HG03354 (cell line): ENCODE measurements at regions not wholly inside any gene's neighbourhood (a gene's known extent, or its start where the extent isn't known, plus 50 kb on each side); places are given as distances from the start of the nearest gene placed in this dataset.

Source experiments
- ATAC-seq: cut with Tn5 transposase; IDR thresholded peaks from one replicate; pipeline ENCODE4 v1.9.1; 2021; ENCODE audit warnings: mild to moderate bottlenecking; ENCODE audit not compliant: unreplicated experiment, poor library complexity, severe bottlenecking

DNA sequence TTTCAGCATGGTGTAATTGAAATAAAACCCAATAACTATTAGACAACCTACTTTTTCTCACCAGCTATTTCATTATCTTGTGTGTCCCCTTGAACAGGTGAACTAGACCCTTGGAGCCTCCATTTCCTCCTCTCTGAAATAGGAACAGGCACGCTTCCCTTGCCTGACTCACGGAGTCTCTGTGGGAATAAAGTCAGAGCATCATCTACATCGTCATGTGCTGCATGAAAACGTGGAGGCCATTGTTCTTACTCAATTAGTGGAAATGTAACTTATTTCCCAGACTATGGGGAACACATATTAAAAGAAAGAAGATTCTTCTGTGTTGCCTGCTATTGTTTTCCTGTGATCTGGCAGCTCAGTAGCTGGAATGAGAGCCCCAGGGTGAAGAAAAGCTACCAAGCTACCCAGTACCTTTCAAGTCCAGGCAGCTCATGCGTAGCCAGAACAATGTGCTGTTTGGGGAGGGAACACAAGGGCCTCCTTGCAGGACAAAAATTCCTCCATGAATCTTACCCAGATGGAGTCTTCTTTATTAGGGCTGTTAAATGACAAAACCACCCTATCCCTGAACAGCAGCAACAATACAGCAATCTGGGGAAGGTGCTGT lies 59.8 kb downstream of the SOX11 start:
- ATAC-seq, result no peak

DNA sequence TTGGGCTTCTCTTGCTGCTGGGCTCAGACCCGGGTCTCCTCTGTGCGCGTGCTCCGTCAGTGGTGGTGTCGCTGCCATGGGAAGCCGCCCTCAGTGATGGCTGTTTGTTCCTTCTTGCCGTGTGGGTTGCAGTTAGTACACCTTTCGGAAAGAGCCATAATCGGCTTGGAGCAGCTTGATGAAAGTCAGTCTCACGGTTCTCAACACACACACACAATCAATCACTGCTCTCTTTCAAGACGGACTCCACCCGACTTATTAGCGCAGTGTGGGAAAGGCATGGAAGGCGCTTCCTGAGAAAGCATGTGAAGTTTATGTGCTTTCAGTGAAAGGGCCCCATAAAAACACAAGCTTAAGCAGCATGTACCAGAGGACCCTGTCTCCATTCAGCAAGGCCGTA lies 64.1 kb downstream of the SOX11 start:
- no peak for ATAC-seq

DNA sequence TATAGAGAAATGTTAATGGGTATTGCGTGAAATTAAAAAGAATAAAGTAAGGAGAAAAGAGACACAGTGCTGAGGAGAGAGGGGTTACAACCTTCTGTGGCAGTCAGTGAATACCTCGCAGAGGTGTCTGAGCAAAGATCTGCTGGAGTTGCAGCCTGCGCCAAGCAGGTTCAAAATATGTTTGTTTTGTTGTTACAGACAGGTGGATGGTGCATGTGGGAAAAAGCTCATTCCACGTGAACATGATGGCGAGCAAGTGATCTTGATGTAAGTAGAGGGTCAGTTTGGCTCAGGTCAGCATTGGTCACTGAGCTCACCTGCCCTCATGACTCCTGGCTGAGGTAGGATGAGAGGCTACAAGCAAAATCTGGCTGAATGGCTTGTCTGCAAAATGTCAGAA lies 66.2 kb downstream of the SOX11 start:
- ATAC-seq, result no peak

DNA sequence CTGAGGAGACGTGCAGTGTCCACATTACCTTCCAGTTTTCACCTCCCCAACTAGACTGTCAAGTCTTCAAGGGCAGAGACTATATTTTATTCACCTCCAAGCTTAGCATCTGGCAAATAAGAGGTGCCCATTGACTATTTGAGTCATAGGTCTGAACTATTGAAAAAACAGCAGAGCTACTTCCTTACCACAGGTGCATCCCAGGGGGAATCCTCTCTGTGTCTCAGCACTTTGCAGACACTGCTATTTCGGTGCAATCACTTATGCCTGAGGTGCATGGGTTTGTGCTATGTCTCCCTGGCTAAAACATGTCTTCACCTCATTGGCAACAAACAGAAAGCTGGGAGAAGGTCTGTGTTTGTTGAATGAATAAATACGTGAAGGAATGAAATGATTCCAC lies 67.8 kb downstream of the SOX11 start:
- ATAC-seq, result no peak

DNA sequence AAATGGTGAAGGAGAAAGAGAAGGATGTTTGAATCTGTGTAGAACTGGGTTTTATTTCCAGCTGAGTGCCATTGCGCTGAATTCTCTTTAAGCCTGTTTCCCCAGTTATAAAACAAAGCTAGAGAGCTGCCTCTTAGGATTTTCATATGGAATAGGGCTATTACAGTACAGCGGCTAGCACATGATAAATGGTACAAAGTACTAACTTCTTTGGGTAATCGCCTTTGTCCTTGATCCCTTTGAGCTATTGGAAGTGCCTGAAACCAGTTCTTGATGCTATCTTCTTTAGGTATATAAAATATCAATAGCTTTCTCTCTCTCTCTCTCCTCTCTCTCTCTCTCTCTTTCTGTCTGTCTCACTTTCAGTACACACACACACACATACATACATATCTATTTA lies 71.3 kb downstream of the SOX11 start:
- ATAC-seq, result no peak

DNA sequence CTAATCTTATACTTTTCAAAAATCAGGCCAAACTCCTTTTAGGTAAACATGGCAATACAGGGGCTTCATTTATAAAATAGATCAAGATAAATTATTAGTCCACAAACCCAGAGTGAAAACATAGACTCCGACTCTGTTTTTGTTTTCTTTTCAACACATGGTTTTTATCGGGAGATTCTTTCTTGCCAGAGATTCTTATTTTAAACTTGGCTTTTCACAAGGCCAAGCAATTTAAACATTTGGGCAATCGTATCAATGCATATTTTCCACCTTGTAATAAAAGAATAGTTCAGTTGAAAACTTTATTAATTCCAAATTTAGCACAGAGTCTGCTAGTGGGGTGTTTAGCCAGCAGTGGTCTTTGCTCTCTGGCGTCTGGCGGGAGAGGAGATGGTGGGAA lies 71.9 kb downstream of the SOX11 start:
- ATAC-seq, result no peak

DNA sequence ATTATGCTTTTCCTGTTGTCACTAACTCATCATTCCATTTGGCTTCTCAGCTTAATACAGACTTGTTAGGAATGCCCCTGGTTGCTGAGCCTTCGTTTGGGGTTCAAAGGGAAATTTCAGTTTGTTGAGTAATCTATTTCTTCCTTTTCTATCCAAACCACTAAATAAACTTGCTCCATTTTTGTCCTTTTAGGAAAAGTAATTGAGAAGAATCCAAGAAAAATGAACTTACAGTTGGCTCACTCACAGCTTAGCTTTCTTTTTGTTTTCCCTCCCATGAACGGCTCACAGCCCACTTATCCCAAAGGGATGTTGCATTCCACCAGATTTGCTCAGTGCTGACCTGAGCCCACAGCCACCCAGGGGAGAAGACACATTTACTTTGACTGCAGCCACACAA lies 73.9 kb downstream of the SOX11 start:
- no peak for ATAC-seq

DNA sequence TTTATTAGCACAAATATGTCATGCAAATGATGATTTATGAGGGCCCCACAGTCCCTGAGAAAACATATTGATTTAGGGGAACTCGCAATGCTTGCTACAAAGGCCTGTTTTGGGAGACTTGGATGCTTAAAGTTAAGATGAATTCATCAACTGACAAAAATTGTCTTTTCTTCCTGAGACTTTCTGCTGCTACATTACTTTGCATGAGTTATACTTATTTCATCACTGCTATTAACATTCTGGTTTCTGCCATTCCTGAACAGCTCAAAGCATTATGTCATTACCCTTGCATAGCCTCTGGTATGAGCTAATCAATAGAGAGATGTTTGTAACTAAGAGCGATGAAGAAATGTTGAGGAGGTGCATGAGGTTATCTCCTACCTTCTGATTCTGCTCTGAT lies 74.4 kb downstream of the SOX11 start:
- ATAC-seq, result no peak

DNA sequence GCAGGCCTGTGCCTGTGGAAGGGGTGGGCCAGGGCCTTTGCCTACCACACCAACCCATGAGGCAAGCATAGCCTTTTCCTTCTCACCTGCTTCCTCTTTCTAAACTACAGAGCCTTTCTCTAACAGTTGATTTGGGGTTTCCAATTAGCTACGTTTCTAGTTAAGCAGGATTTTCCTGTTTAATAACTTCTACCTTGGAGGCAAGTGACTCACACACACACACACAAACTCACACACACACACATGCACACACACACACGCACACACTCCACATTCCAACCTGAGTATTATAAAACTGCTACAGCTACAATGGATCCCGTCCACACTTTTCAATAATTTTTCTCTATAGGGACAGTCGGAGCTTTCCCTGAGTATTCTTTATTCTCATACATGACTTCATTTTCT lies 84.9 kb downstream of the SOX11 start:
- no peak for ATAC-seq

DNA sequence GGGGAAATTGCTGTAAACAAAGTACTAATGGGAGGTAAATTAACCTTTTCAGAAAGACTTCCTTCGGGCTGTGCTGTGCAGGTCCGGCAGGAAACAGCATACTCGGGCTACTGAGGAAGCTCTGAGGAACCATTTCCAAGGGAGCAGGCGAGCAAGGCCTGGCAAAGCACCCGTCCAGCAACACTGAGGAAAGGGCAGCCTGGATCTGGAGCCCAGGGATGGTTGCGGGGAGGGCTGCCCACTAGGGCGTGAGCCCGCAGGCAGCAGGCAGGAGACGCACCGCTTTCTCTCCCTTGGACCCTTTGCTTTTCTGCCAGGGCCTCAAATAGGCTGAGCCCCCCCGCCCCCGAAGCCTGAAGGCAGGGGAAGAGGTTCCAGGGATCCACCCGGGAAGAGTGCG lies 89.5 kb downstream of the SOX11 start:
- no peak for ATAC-seq

DNA sequence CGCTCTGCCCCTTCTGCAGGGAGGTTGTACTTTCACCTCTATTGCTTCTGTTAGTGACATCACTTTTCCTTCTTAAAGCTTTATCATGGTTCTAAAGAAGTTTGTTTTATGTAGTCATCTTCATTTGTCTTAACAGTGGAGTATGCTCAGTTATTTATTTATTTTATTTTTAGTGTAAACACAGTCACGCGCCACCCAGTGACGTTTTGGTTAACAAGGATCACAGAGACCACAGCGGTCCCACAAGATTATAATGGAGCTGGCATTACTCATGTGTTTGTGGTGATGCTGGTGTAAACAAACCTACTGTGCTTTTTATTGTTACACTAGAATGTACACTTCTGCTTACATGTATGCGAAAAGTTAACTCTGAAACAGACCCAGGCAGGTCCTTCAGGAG lies 89.9 kb downstream of the SOX11 start:
- ATAC-seq, result no peak

DNA sequence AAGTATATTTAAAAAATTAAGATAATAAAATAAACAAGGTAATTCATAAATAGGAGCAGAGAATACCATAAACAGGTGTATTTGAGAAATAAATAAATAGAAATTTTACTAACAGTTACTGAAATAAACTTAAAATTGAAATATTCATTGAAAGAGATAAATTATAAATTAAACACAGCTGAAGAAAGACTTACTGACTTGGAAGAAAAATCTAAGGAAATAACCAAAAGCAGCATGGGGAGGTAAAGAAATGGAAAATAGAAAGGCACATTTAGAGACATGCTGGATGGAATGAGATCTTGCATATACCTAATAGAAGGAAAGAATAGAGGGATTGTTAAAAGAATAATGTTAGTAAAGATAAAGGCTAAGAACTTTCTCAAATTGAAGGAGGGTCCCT lies 96.3 kb downstream of the SOX11 start:
- ATAC-seq, result no peak

DNA sequence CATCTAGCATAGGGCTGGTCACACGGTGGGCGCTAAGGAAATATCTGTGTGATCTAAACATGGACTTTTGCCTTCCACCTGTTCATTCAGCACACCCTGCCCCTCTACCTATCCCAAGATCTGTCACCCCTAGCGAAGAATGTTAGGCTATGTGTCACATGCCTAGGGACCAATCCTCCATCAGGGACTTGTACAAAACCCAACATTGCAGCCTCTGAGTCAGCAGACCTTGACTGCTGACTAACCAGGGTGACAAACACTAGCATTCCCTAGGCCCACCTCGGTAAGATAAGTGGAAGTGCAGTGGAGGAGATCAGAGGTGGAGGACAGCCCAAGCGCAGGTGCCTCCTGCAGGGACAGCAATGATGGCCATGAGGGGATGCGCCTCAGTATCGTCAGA lies 99.2 kb downstream of the SOX11 start:
- ATAC-seq, result no peak

DNA sequence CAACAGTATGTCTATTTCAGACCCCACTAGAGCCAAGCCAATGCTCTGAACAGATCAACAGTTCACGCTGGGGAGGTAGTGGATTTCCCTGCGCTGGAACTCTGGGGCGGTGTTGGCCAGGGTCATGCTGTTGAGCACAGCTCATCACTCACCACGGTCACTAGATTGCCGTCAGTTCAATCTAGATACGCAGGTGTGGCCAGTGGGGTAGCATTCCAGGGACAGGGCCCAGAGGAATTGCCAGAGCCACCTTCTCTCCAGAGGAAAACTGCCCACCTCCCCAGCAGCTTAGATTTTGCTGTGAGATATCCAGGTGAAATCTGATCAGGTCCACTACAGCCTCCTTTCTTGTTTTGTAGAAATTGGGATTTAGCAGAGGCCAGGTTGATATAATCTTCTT lies 101.8 kb downstream of the SOX11 start:
- ATAC-seq, result no peak

DNA sequence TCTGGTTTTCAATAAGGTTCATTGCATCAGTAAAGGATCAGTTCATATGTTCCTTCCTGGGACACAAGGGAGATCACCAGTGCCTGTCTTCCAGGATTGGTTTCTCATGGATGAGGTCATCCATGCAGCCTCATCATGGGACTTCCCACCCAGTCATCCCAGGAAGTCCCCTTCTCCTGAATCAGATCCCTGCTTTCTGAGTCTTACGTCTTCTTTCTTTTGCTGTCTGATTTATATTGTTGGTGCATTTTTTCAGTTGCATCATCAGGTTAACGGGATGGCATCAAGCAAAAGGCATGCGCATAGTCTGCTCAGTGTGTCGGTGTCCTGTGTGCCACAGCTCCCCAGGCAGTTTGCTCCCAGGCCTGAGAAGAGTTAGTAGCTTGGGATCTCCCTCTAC lies 105.9 kb downstream of the SOX11 start:
- no peak for ATAC-seq

DNA sequence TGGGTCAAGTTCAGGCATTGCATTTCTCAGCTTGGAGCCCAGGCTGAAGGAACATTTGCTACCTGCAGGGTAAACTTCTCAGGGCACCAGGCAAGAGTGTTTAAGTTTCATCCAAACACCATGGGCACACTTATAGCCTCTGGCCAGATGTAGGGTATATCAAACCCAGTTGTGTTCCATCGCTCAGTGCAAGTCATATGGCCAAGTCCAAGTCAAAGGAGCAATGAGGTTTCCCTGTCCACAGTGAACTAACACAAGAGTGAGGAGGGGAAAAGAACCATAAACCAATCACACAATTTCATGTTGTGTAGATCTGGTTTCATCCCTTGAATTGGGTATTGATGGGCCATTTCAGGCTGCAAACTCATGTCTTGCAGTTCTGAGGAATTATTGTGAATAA lies 107.2 kb downstream of the SOX11 start:
- no peak for ATAC-seq

DNA sequence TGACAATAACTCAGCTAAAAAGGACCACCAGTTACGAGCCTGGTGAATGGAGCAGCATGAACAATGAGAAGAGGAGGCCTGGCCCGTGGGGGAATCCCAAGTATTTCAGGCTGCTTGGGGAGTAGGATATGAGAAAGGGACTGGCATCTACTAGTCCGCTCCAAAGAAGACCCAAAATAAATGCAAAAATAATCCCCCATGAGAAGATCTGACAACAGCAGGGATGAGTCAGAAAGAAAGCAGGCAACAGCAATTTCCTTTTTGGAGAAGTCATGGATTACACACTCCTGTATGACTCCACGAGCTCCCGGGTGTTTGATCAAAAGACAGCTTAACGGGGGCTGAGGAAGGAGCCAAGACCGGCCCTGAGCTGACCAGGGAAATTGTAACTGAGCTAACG lies 111.4 kb downstream of the SOX11 start:
- ATAC-seq, result no peak

DNA sequence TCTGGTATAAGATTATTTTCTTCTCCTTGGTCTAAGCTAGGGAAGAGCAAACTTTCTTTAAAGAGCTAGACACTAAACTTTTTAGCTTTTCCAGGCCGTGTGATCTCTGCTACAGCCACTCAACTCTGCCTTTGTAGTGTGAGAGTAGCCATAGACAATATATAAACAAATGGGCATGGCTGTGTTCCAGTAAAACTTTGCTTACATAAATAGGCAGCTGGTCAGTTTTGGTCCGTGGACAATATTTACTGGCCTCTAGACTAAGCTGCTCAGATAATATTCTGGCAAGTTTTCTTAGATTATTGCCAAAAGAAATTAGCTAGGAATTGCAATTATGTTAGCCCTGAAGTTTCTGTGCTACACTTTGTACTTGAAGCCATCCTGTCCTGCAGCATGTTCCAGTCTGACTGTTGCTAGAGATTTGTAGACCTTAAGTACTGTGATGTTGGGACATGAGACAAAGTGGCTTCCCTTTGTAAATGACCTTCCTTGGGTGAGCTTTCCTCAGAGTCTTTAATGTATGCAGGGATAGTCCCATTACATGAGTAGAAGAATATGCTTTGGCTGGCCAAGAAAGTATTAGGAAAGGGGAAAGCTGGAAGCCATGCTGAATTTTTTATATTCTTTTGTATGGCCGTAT lies 126.9 kb downstream of the SOX11 start:
- no peak for ATAC-seq

DNA sequence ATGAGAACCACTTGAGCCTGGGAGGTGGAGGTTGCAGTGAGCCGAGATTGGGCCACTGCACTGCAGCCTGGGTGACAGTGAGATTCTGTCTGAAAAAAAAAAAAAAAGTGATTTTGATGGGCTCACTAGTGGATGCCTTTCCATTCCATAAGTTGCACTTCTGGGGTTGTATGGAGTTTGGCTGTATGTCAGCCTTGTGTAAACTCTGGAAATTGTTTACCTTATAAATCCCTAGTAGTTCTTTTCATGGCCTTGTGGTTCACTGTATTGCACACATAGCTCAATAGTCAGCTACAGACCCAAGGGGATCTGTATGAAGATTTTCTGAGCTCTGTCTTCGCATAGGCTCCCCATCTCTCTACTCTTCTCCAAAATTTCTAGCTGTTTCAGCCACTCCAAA lies 131.9 kb downstream of the SOX11 start:
- ATAC-seq, result no peak

DNA sequence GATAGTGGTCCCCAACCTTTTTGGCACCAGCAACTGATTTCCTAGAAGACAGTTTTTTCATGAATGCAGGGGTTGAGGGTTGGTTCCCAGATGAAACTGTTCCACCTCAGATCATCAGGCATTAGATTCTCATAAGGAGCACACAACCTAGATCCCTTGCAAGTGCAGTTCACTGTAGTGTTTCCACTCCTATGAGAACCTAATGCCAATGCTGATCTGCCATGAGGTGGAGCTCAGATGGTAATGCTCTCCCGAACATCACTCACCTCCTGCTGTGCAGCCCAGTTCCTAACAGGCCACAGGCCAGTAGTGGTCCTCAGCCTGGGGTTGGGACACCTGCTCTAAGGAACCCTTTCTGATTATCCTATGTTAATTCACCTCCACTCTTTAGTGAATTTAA lies 133.5 kb downstream of the SOX11 start:
- no peak for ATAC-seq

DNA sequence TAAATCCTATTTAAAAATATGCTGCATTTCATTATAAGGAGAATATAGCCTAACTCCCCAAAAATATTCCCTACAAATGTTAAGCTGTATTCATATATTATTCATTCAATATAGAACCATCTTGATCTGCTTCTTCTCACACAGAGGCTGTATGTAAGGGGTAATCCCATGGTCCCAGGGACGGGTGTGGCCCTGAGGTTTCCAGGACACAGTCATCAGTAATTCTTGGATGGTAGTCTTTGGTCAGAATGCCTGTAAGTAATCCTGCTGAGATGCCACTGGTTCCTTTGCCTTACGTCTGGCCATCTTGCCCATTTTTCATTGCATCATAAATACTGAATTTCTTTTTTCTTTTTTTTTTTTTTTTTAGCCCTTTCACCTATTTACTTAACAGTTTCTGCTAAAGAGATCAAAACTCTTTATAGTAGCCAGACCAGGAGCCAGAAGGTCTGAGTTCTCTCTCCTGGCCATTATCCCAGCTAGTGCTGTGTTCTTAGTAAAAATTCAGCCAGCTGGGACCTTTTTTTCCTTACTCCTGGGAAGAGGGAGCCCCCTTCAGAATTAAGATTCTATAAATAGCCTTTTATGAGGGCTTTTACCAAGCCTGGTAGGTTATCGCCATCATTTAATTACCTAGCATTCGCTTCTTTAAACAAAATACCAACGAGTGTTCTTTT lies 134.9 kb downstream of the SOX11 start:
- ATAC-seq, result no peak

DNA sequence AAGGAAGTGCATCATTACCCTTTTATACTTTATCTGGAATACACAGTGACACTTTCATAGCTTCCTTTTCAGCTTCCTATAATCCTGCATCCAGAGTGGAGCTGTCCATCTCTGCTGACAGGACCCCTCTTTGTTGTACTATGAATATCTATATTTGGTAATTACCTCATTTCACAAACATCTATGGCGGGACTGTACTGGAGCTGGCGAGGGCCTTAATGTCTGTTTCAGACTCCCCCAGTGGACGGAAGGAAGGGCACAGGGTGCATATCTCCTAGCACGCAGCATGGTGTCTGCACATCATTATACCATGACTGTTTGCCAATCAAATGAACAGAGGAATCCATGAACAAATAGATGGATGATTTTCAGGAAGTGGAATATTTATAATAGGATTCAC lies 142.3 kb downstream of the SOX11 start:
- no peak for ATAC-seq
